Immature natural killer cell (primary cell): ENCODE measurements at regions not wholly inside any gene's neighbourhood (a gene's known extent, or its start where the extent isn't known, plus 50 kb on each side); places are given as distances from the start of the nearest gene placed in this dataset.

Source experiments
- DNase-seq, 3 donors: peaks; one replicate each; pipeline ENCODE4 v3.0.0; 2022; ENCODE audit warnings: mixed read lengths in 1 of 3
- H3K27ac Mint-ChIP-seq, 6 donors: one replicate each; pipeline ENCODE4 v1.8.0; 2020; ENCODE audit warnings: mixed read lengths in 6 of 6, mild to moderate bottlenecking in 5 of 6, inconsistent platforms in 4 of 6, moderate library complexity in 3 of 6
- H3K27me3 Mint-ChIP-seq, 3 donors: one replicate each; pipeline ENCODE4 v1.8.0; 2020 to 2021; ENCODE audit warnings: low read depth in 3 of 3, mild to moderate bottlenecking in 3 of 3, mixed read lengths in 3 of 3, moderate library complexity in 3 of 3, inconsistent platforms in 1 of 3
- H3K36me3 Mint-ChIP-seq, 3 donors: one replicate each; pipeline ENCODE4 v1.8.0; 2020; ENCODE audit warnings: mixed read lengths in 3 of 3, inconsistent platforms in 2 of 3, mild to moderate bottlenecking in 2 of 3
- H3K4me1 Mint-ChIP-seq, 2 donors: one replicate each; pipeline ENCODE4 v1.8.0; 2020; ENCODE audit warnings: inconsistent platforms in 2 of 2, mild to moderate bottlenecking in 2 of 2, mixed read lengths in 2 of 2, moderate library complexity in 1 of 2
- H3K4me3 Mint-ChIP-seq, 5 donors: one replicate each; pipeline ENCODE4 v1.8.0; 2020; ENCODE audit warnings: mild to moderate bottlenecking in 5 of 5, mixed read lengths in 5 of 5, inconsistent platforms in 3 of 5, moderate library complexity in 3 of 5
- H3K9me3 Mint-ChIP-seq, 6 donors: one replicate each; pipeline ENCODE4 v1.8.0; 2020; ENCODE audit warnings: mild to moderate bottlenecking in 6 of 6, mixed read lengths in 6 of 6, inconsistent platforms in 4 of 6, moderate library complexity in 3 of 6

- Mint-ChIP-seq H3K27ac (no peak overlapping the region), H3K36me3 (no peaks in the 10 kb centered on the region), H3K27me3 (peaks cover 1 to 4% (median 1%) of the 10 kb centered on the region in 3 donors), H3K4me3 (no peak overlapping the region), H3K9me3 (no peaks in the 10 kb centered on the region), H3K4me1 (no peaks in the 10 kb centered on the region)
- no peak for DNase-seq
These were observed 208.6 kb downstream of the URI1 start for GRCh38 chr19:30150626-30151025.

DNA sequence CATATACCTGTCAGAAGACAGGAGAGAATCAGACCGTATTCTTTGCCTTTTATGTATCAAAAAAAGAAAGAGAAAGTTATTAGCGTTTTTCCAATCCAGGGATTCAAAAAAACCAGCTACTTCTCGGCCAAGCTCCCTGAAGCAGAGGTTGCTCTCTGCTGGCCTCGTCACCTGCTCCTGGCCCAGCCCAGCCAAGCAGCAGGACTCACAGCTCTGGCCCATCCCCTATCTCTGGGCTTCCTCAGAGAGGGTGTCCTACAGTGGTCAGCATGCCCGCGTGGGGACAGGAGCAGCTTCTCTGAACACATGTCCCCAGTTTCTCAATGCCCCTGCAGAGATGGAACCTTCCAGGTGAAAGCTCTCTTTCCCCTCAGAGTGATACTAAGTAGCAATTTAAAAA lies 209.0 kb downstream of the URI1 start:
- H3K4me3 Mint-ChIP-seq = no peak overlapping the region
- peaks cover 1 to 5% (median 1%) of the 10 kb centered on the region in 3 donors for H3K27me3 Mint-ChIP-seq
- no peaks in the 10 kb centered on the region for H3K36me3 Mint-ChIP-seq
- H3K9me3 Mint-ChIP-seq = no peaks in the 10 kb centered on the region
- no peak for DNase-seq
- peak overlapping the region in 1 of 6 donors; percentile 22 for H3K27ac Mint-ChIP-seq
- no peaks in the 10 kb centered on the region for H3K4me1 Mint-ChIP-seq

DNA sequence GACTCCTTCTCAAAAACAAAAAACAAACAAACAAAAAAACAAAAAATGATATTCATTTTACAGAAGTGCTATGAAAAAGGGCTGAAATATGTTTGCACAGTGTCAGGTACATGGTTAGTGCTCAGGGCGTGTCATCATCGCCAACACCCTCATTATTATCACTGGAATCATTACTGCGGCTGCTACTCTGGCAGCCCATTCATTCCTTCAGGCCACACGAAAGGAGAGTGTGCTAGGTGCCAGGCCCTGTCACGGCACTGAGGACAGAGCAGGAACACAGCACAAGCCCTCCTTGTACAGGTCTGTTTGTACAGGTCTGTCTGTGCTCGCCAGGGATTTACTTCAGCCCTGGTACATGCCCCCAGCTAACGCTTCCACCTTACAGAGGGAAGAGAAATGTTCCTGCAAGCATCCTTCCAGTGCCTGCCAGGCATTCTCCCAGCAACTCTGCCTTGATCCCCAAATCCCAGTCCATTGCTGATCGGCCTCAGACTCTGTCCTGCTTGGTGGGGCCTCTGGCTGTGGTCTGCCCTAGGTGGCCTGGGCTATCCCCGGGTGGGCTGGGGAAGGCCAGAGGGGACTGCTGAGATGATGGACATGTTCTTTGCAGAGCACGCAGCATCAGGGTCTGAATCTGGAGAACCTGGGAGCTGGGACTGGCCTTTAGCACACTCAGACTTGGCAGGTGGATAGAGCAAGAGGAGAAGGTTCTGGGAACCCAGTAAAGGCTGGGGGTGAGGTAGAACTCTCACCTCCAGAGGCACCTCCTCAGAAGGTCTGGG lies 210.7 kb downstream of the URI1 start:
- no peaks in the 10 kb centered on the region for H3K9me3 Mint-ChIP-seq
- no peak overlapping the region for H3K4me3 Mint-ChIP-seq
- no peak overlapping the region for H3K27ac Mint-ChIP-seq
- no peaks in the 10 kb centered on the region for H3K36me3 Mint-ChIP-seq
- H3K4me1 Mint-ChIP-seq = no peaks in the 10 kb centered on the region
- DNase-seq = no peak
- peaks cover 1 to 9% (median 1%) of the 10 kb centered on the region in 3 donors for H3K27me3 Mint-ChIP-seq

- H3K4me3 Mint-ChIP-seq = no peak overlapping the region
- H3K27ac Mint-ChIP-seq = no peak overlapping the region
- no peaks in the 10 kb centered on the region for H3K9me3 Mint-ChIP-seq
- no peak for DNase-seq
- H3K27me3 Mint-ChIP-seq = peaks cover 1 to 9% (median 1%) of the 10 kb centered on the region in 3 donors
- no peaks in the 10 kb centered on the region for H3K36me3 Mint-ChIP-seq
- no peaks in the 10 kb centered on the region for H3K4me1 Mint-ChIP-seq
These were observed 211.5 kb downstream of the URI1 start for GRCh38 chr19:30153326-30154210.

DNA sequence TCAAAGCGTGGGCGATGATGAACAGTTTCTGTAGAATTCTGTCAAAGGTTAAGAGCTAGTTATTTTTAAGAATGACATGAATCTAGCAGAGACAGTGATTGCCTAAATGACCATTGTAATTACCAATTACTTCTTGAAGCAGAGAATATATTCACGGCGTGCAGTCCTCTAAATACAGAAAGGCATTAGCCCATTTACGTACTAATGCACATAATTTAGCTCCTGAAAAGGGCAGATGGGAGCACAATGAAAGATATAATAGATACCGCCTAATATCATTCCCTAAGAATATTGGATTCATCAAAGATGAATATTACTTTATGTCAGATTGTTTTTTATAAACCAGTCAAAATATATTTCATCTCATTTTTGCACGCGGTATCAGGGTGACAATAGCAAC lies 212.4 kb downstream of the URI1 start:
- H3K9me3 Mint-ChIP-seq = no peaks in the 10 kb centered on the region
- no peaks in the 10 kb centered on the region for H3K4me1 Mint-ChIP-seq
- DNase-seq = no peak
- no peak overlapping the region for H3K27ac Mint-ChIP-seq
- peaks cover 0 to 9% (median 1%) of the 10 kb centered on the region in 3 donors for H3K27me3 Mint-ChIP-seq
- H3K36me3 Mint-ChIP-seq = no peaks in the 10 kb centered on the region
- H3K4me3 Mint-ChIP-seq = no peak overlapping the region

GRCh38 chr19:30155381-30156200 lies 213.6 kb downstream of the URI1 start:
- H3K4me1 Mint-ChIP-seq = no peaks in the 10 kb centered on the region
- H3K36me3 Mint-ChIP-seq = no peaks in the 10 kb centered on the region
- DNase-seq = no peak
- H3K27me3 Mint-ChIP-seq = peaks cover 0 to 9% (median 0%) of the 10 kb centered on the region in 3 donors
- H3K9me3 Mint-ChIP-seq = no peaks in the 10 kb centered on the region
- no peak overlapping the region for H3K27ac Mint-ChIP-seq
- H3K4me3 Mint-ChIP-seq = no peak overlapping the region

DNA sequence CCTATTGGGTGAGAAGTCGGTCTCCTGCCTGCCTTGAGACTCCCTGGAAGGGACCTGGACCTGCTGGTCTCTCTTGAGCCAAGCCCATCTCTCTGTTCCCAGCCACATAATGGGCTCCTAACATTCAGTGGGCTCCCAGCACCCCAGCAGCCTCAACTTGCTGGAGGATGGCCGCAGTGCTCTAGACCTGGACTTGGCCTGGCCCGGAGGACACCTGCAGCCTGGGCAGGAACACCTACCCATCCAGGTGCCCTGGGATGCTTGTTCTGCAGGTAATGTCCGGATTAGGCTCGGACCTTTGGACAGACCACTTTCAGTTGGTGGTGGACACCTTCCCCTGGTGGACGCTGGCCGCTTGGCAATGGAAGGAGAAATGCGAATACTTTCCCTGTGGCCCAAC lies 214.6 kb downstream of the URI1 start:
- Mint-ChIP-seq H3K27me3 (peaks cover 0 to 10% (median 0%) of the 10 kb centered on the region in 3 donors), H3K4me1 (no peaks in the 10 kb centered on the region), H3K9me3 (no peaks in the 10 kb centered on the region), H3K36me3 (no peaks in the 10 kb centered on the region), H3K4me3 (no peak overlapping the region), H3K27ac (no peak overlapping the region)
- DNase-seq = no peak

DNA sequence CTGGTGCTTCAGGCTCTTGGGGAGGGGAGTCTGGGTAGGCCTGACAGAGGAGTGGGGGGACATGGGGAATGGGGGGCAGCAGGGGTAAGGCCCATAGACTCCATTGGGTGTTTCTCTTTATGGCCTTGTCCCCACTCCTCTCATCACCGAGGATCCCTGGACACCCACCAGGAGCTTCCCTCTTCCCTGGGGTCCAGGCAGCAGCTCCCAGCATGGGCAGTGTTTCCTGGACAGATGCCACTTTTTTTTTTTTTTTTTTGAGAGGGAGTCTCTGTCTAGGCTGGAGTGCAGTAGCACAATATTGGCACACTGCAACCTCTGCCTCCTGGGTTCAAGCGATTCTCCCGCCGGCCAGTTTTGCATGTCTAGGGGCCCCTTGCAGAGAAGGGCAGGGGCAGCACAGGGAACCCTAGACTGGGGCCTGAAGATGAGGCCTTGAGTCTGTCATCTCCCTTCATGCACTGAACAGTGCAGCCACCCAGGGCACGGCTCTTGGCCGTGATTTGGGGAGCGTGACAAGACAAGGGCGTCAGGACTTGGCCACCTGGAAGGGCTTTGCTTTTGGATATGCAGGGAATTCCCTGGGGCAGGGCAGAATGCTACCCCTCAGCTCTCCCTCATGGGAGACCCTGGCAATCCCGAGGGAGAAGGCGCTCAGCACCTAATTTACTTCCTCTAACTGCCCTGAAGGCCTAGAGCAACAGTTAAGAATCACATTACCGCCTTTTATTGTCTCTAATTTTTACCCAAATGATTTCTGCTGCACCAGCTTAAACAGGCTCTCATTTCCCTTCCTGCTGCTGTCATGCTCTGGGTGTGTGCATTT lies 213.9 kb upstream of the ZNF536 start:
- Mint-ChIP-seq H3K4me1 (no peaks in the 10 kb centered on the region), H3K9me3 (no peaks in the 10 kb centered on the region), H3K4me3 (no peak overlapping the region), H3K27me3 (peaks cover 0 to 15% (median 0%) of the 10 kb centered on the region in 3 donors), H3K27ac (no peak overlapping the region), H3K36me3 (no peaks in the 10 kb centered on the region)
- no peak for DNase-seq

DNA sequence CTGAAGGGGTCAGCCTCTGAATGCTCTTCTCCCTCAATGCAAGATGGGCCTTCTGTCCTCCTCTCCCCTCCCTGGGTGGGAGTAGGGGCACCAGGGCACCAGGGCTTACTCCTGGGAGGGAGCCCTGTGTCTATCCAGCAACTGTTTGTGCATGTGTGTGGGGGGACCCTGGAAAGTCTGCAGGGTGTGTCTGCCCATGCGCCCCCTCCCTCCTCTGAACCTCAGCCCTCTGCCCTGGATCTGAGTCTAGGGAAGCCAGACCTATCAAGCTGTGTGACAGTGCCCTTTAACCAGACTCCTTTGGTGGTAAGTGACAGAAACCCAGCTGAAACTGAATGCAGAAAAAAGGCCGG lies 213.3 kb upstream of the ZNF536 start:
- peaks cover 0 to 14% (median 0%) of the 10 kb centered on the region in 3 donors for H3K27me3 Mint-ChIP-seq
- H3K36me3 Mint-ChIP-seq = no peaks in the 10 kb centered on the region
- no peaks in the 10 kb centered on the region for H3K4me1 Mint-ChIP-seq
- no peak overlapping the region for H3K4me3 Mint-ChIP-seq
- DNase-seq = no peak
- no peak overlapping the region for H3K27ac Mint-ChIP-seq
- no peaks in the 10 kb centered on the region for H3K9me3 Mint-ChIP-seq

DNA sequence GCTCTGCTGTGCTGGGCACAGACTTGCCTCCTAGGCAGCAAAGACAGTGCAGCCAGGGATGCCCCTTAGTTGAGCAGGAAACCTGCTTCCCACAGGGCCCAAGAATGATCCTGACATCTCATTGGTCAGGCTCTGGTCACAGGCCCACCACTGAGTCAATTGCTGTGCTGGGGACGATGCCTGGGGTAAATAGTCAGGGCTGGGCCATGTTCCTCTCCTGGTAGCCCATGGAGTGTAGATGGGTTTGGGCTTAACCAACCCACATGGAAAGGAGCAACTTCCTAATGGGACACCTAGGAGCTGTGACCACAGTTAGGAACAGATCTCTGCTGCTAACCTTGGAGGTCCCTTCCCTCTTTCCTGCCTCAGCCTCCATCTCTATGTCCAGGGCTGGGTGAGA lies 212.5 kb upstream of the ZNF536 start:
- no peaks in the 10 kb centered on the region for H3K36me3 Mint-ChIP-seq
- H3K4me1 Mint-ChIP-seq = no peaks in the 10 kb centered on the region
- no peak overlapping the region for H3K4me3 Mint-ChIP-seq
- no peak for DNase-seq
- no peaks in the 10 kb centered on the region for H3K9me3 Mint-ChIP-seq
- no peak overlapping the region for H3K27ac Mint-ChIP-seq
- H3K27me3 Mint-ChIP-seq = peaks cover 0 to 14% (median 0%) of the 10 kb centered on the region in 3 donors

- Mint-ChIP-seq H3K9me3 (no peaks in the 10 kb centered on the region), H3K27ac (no peak overlapping the region), H3K36me3 (no peaks in the 10 kb centered on the region), H3K4me1 (no peaks in the 10 kb centered on the region), H3K4me3 (no peak overlapping the region), H3K27me3 (peaks cover 0 to 14% (median 0%) of the 10 kb centered on the region in 3 donors)
- no peak for DNase-seq
These were observed 211.8 kb upstream of the ZNF536 start for GRCh38 chr19:30160426-30160825.

DNA sequence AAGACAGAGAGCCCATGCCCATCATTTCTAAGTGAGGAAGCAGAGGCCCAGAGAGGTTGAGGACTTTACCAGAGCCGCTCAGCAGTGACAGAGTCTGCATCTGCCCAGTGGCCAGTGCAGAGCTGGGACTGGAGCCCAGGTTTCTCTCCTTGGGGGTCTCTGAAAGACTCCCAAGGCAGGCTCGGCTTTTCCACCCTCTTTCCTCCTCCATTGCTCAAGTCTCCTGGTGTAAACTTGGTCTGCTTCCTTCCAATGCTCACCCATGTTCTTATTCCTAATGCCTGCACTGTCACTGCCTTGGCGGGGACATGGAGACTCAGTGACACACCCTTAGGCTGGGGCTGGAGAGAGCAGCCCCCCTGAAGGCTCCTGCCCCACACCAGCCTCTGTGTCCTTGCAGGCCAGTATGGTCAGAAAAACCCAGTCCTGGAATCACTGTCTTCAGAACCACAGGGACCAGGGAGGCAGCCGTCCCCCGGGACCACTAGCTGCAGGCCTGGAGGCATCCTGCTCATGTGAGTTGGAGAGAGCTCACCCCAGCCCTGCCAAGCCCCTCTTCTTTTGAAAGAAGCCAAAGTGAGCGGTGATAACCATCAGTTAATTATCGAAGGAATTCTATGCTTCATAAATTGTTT lies 211.0 kb upstream of the ZNF536 start:
- Mint-ChIP-seq H3K4me3 (no peak overlapping the region), H3K27me3 (peaks cover 0 to 17% (median 0%) of the 10 kb centered on the region in 3 donors), H3K4me1 (no peaks in the 10 kb centered on the region), H3K36me3 (no peaks in the 10 kb centered on the region), H3K27ac (no peak overlapping the region), H3K9me3 (no peaks in the 10 kb centered on the region)
- no peak for DNase-seq

DNA sequence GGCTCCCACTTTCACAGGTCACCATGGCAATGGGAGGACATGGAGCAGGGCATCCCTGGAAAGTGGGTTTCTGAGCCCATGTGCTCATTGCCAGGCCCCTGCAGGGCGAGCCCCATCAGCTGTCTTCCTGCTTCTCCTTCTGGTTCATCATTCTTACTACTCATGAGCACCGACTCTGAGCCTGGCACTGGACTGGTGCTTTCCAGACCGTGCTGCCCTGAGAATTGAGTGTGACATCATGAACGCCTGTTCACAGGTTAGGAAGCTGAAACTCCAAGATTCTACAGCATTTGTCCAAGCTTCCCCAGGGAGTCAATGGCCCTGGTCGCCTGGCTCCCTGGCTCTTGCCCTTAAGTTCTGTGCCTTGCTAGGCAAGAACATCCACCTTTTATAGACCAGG lies 210.4 kb upstream of the ZNF536 start:
- Mint-ChIP-seq H3K36me3 (no peaks in the 10 kb centered on the region), H3K4me1 (no peaks in the 10 kb centered on the region)

More for the DNA sequence above, 210.4 kb upstream of the ZNF536 start:
- peaks cover 0 to 16% (median 0%) of the 10 kb centered on the region in 3 donors for H3K27me3 Mint-ChIP-seq
- H3K9me3 Mint-ChIP-seq = no peaks in the 10 kb centered on the region
- no peak overlapping the region for H3K27ac Mint-ChIP-seq
- no peak overlapping the region for H3K4me3 Mint-ChIP-seq
- DNase-seq = no peak
